CD4-positive, alpha-beta T cell (primary cell): ENCODE measurements at regions not wholly inside any gene's neighbourhood (a gene's known extent, or its start where the extent isn't known, plus 50 kb on each side); places are given as distances from the start of the nearest gene placed in this dataset.

Experiments
- ATAC-seq: fragments of 200-7000 bp; cut with Tn5 transposase; one replicate; pipeline ENCODE4 v1.10.0; 2022; ENCODE audit warnings: mild to moderate bottlenecking; ENCODE audit not compliant: poor library complexity
- CTCF ChIA-PET: fragments of 350-600 bp; sonication (Branson Sonifier 250); formaldehyde crosslinking; loops from one replicate; lab custom pipeline; 2021; ENCODE audit warnings: antibody characterized with exemption, inconsistent platforms; lab: Charles Lee
- POLR2A ChIA-PET: fragments of 350-600 bp; sonication (Branson Sonifier 250); formaldehyde crosslinking; loops from one replicate; lab custom pipeline; 2021; ENCODE audit warnings: antibody characterized with exemption, inconsistent platforms; lab: Charles Lee
- DNase-seq, 14 experiments: peaks; one replicate each; pipeline ENCODE4 v3.0.0-alpha.2; 2013 to 2020; ENCODE audit warnings: mixed read lengths in 2 of 14
- H3K27ac ChIP-seq, 2 donors: one replicate each; pipeline versions ENCODE4 v1.5.1 to v1.7.0; 2013; ENCODE audit warnings: low read length in 2 of 2, low read depth in 1 of 2, mild to moderate bottlenecking in 1 of 2
- H3K27me3 ChIP-seq, 2 experiments: 1 replicate in 1 of 2; 2 replicates in 1 of 2; pipeline versions ENCODE4 v1.6.1 to v1.7.0; 2013; ENCODE audit warnings: low read length in 2 of 2, control low read depth in 1 of 2, mild to moderate bottlenecking in 1 of 2, moderate library complexity in 1 of 2; ENCODE audit not compliant: insufficient read depth in 2 of 2, control insufficient read depth in 1 of 2
- H3K36me3 ChIP-seq: one replicate; pipeline ENCODE4 v1.6.1; 2013; ENCODE audit warnings: low read length, control low read depth; ENCODE audit not compliant: insufficient read depth
- H3K4me1 ChIP-seq: one replicate; pipeline ENCODE4 v1.6.1; 2013; ENCODE audit warnings: low read length, control low read depth; ENCODE audit not compliant: insufficient read depth
- H3K4me3 ChIP-seq: one replicate; pipeline ENCODE4 v1.5.1; 2013; ENCODE audit warnings: mild to moderate bottlenecking, low read length, moderate library complexity
- H3K9me3 ChIP-seq, 2 experiments: 1 replicate in 1 of 2; 2 replicates in 1 of 2; pipeline versions ENCODE4 v1.6.1 to v1.7.0; 2013; ENCODE audit warnings: low read length in 2 of 2, mild to moderate bottlenecking in 2 of 2, control low read depth in 1 of 2, moderate library complexity in 1 of 2; ENCODE audit not compliant: control insufficient read depth in 1 of 2, insufficient read depth in 1 of 2
- H3K27ac Mint-ChIP-seq: one replicate; pipeline ENCODE4 v1.8.0; 2020; ENCODE audit warnings: mixed read lengths
- H3K27me3 Mint-ChIP-seq: one replicate; pipeline ENCODE4 v1.8.0; 2021; ENCODE audit warnings: mixed read lengths
- H3K36me3 Mint-ChIP-seq: one replicate; pipeline ENCODE4 v1.8.0; 2021; ENCODE audit warnings: low read depth, mixed read lengths
- H3K4me1 Mint-ChIP-seq: one replicate; pipeline ENCODE4 v1.8.0; 2021; ENCODE audit warnings: low read depth, mixed read lengths
- H3K4me3 Mint-ChIP-seq: one replicate; pipeline ENCODE4 v1.8.0; 2020; ENCODE audit warnings: mild to moderate bottlenecking, mixed read lengths
- H3K9me3 Mint-ChIP-seq: one replicate; pipeline ENCODE4 v1.8.0; 2020; ENCODE audit warnings: mixed read lengths
- CTCF ChIP-seq: fragments of 200-600 bp; IDR thresholded peaks from one replicate; pipeline ENCODE4 v1.8.0; 2022; ENCODE audit warnings: antibody characterized with exemption, mild to moderate bottlenecking
- intact Hi-C, 2 experiments: fragments of 100-400 bp; cut with DNase I in 1 of 2; cut with micrococcal nuclease in 1 of 2; formaldehyde crosslinking; loops; one replicate each; pipeline versions ENCODE4 v1.15.1 to v1.9.0; 2023 to 2025; cut with DNase I, micrococcal nuclease

- H3K4me3 ChIP-seq: no peak overlapping the region
- Mint-ChIP-seq H3K4me3 (no peak overlapping the region), H3K9me3 (peaks cover 16% of the 10 kb centered on the region), H3K27me3 (no peaks in the 10 kb centered on the region), H3K27ac (no peak overlapping the region), H3K36me3 (no peaks in the 10 kb centered on the region), H3K4me1 (no peaks in the 10 kb centered on the region)
- POLR2A ChIA-PET: no interaction called here
- no peak for TF ChIP-seq CTCF
- no peak for ATAC-seq
- H3K27me3 ChIP-seq: no peaks in the 10 kb centered on the region
- no peaks in the 10 kb centered on the region for H3K4me1 ChIP-seq
- no peak for DNase-seq
- no peak overlapping the region for H3K27ac ChIP-seq
- H3K36me3 ChIP-seq: no peaks in the 10 kb centered on the region
- no peaks in the 10 kb centered on the region for H3K9me3 ChIP-seq
- intact Hi-C loops: no loop called here
- CTCF ChIA-PET: no interaction called here
Observed at GRCh38 chr3:74537857-74538256, 76.6 kb downstream of the CNTN3 start.

GRCh38 chr3:74537164-74537563, 77.3 kb downstream of the CNTN3 start:
- Histone ChIP-seq H3K4me3 (no peak overlapping the region), H3K9me3 (no peaks in the 10 kb centered on the region), H3K27me3 (no peaks in the 10 kb centered on the region), H3K4me1 (no peaks in the 10 kb centered on the region), H3K36me3 (no peaks in the 10 kb centered on the region), H3K27ac (no peak overlapping the region)
- peaks cover 16% of the 10 kb centered on the region for H3K9me3 Mint-ChIP-seq
- H3K27me3 Mint-ChIP-seq: no peaks in the 10 kb centered on the region
- H3K4me1 Mint-ChIP-seq: no peaks in the 10 kb centered on the region
- POLR2A ChIA-PET: no interaction called here
- DNase-seq (no peak), ATAC-seq (no peak)
- no peak for TF ChIP-seq CTCF
- intact Hi-C loops: no loop called here
- no peaks in the 10 kb centered on the region for H3K36me3 Mint-ChIP-seq
- no peak overlapping the region for H3K27ac Mint-ChIP-seq
- CTCF ChIA-PET: no interaction called here
- no peak overlapping the region for H3K4me3 Mint-ChIP-seq

GRCh38 chr3:74535281-74535680, 79.2 kb downstream of the CNTN3 start:
- Histone ChIP-seq H3K27ac (no peak overlapping the region), H3K4me1 (no peaks in the 10 kb centered on the region), H3K4me3 (no peak overlapping the region), H3K9me3 (no peaks in the 10 kb centered on the region), H3K36me3 (no peaks in the 10 kb centered on the region), H3K27me3 (no peaks in the 10 kb centered on the region)
- TF ChIP-seq CTCF: no peak
- Mint-ChIP-seq H3K27ac (no peak overlapping the region), H3K27me3 (no peaks in the 10 kb centered on the region), H3K9me3 (peaks cover 16% of the 10 kb centered on the region), H3K36me3 (no peaks in the 10 kb centered on the region), H3K4me3 (no peak overlapping the region), H3K4me1 (no peaks in the 10 kb centered on the region)
- intact Hi-C loops: no loop called here
- ATAC-seq: no peak
- POLR2A ChIA-PET: no interaction called here
- DNase-seq: no peak
- CTCF ChIA-PET: no interaction called here
